ENCODE measurements at regions not wholly inside any gene's neighbourhood (a gene's known extent, or its start where the extent isn't known, plus 50 kb on each side); places are given as distances from the start of the nearest gene placed in this dataset.

- DNase-seq (ENCODE audit: low spot score in 2 of 2), result no peak
- WGBS, 2 donors, result 77 to 97% methylated on average over 3 of the region's 3 CpGs
- intact Hi-C loops (cut with DNase I; ENCODE audit: low total_unique reads), result no loop called here
- TF ChIP-seq, protein P1, sequence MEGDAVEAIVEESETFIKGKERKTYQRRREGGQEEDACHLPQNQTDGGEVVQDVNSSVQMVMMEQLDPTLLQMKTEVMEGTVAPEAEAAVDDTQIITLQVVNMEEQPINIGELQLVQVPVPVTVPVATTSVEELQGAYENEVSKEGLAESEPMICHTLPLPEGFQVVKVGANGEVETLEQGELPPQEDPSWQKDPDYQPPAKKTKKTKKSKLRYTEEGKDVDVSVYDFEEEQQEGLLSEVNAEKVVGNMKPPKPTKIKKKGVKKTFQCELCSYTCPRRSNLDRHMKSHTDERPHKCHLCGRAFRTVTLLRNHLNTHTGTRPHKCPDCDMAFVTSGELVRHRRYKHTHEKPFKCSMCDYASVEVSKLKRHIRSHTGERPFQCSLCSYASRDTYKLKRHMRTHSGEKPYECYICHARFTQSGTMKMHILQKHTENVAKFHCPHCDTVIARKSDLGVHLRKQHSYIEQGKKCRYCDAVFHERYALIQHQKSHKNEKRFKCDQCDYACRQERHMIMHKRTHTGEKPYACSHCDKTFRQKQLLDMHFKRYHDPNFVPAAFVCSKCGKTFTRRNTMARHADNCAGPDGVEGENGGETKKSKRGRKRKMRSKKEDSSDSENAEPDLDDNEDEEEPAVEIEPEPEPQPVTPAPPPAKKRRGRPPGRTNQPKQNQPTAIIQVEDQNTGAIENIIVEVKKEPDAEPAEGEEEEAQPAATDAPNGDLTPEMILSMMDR (IDR thresholded peaks at IDR 0.05), result no peak
- no peak for TF ChIP-seq POLR2A (IDR thresholded peaks at IDR 0.05)
- no peak overlapping the region for H3K4me3 ChIP-seq (ENCODE audit: low read depth, poor library complexity, severe bottlenecking)
These were observed 85.2 kb upstream of the ARHGAP20 start for GRCh38 chr11:110797453-110797852.

- H3K4me3 ChIP-seq (ENCODE audit: low read depth, poor library complexity, severe bottlenecking), result no peak overlapping the region
- WGBS, 2 donors, result 83 to 85% methylated on average over 1 of the region's 1 CpG
- TF ChIP-seq POLR2A (IDR thresholded peaks at IDR 0.05), result no peak
- TF ChIP-seq, protein P1 (IDR thresholded peaks at IDR 0.05), result no peak
- intact Hi-C loops (cut with DNase I; ENCODE audit: low total_unique reads), result no loop called here
- no peak for DNase-seq (ENCODE audit: low spot score in 2 of 2)
These were observed 82.9 kb upstream of the ARHGAP20 start for GRCh38 chr11:110795112-110795624.

- TF ChIP-seq POLR2A (IDR thresholded peaks at IDR 0.05), result no peak
- TF ChIP-seq, protein P1 (IDR thresholded peaks at IDR 0.05), result no peak
- no peak overlapping the region for H3K4me3 ChIP-seq (ENCODE audit: low read depth, poor library complexity, severe bottlenecking)
- 71 to 72% methylated on average over 4 of the region's 4 CpGs for WGBS, 2 donors
- intact Hi-C loops (cut with DNase I; ENCODE audit: low total_unique reads), result no loop called here
- DNase-seq (ENCODE audit: low spot score in 2 of 2), result no peak
These were observed 81.3 kb upstream of the ARHGAP20 start for GRCh38 chr11:110793556-110793955.

- no peak for TF ChIP-seq POLR2A (IDR thresholded peaks at IDR 0.05)
- TF ChIP-seq, protein P1 (IDR thresholded peaks at IDR 0.05), result no peak
- DNase-seq (ENCODE audit: low spot score in 2 of 2), result no peak
- WGBS, 2 donors, result 59 to 62% methylated on average over 1 of the region's 1 CpG
- intact Hi-C loops (cut with DNase I; ENCODE audit: low total_unique reads), result no loop called here
- no peak overlapping the region for H3K4me3 ChIP-seq (ENCODE audit: low read depth, poor library complexity, severe bottlenecking)
These were observed 79.4 kb upstream of the ARHGAP20 start for GRCh38 chr11:110791621-110792020.

DNA sequence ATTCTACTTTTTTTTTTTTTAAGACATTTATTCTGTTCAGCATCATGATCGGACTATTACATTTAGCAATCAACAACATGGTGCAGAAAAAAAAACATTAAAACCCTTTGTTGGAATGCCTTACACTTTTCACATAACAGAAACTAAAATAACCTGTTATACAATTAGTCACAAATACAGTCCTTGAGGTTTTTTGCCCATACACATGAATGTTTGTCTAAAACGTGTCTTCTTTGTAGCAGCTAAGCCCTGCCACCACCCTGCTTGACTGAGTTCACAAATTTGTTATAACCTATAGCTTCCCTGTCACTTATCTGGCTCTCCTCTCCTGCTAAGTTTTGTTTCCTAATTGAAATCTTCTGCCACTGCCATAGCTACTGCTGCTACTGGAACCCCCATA lies 75.4 kb upstream of the ARHGAP20 start:
- no peak overlapping the region for H3K4me3 ChIP-seq (ENCODE audit: low read depth, poor library complexity, severe bottlenecking)
- TF ChIP-seq, protein P1 (IDR thresholded peaks at IDR 0.05), result no peak
- TF ChIP-seq POLR2A (IDR thresholded peaks at IDR 0.05), result no peak
- DNase-seq (ENCODE audit: low spot score in 2 of 2), result no peak
- intact Hi-C loops (cut with DNase I; ENCODE audit: low total_unique reads), result no loop called here
- WGBS, 2 donors, result 56 to 59% methylated on average over 2 of the region's 2 CpGs

DNA sequence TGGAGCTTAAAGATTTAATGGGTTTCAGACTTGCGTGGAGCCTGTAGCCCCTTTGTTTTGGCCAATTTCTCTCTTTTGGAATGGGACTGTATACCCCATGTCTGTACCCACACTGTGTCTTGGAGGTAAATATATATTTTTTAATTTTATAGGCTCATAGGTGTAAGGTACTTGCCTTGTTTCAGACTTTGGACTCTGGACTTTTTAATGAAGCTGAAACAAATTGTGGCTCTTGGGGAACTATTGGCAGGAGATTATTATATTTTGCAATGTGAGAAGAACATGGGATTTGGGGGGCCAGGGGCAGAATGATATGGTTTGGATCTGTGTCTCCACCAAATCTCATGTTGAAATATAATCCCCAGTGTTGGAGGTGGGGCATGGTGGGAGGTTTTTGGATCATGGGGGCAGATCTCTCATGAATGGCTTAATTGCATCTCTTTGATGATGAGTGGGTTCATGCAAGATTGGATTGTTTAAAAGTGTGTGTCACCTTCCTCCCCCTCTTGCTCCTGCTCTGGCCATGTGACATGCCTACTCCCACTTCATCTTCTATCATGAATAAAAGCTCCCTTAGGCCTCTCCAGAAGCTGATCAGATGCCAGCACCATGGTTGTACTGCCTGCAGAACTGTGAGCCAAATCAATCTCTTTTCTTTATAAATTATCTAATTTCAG lies 74.1 kb upstream of the ARHGAP20 start:
- no peak overlapping the region for H3K4me3 ChIP-seq (ENCODE audit: low read depth, poor library complexity, severe bottlenecking)
- DNase-seq (ENCODE audit: low spot score in 2 of 2), result no peak
- TF ChIP-seq POLR2A (IDR thresholded peaks at IDR 0.05), result no peak
- 92 to 97% methylated on average over 1 of the region's 1 CpG for WGBS, 2 donors
- intact Hi-C loops (cut with DNase I; ENCODE audit: low total_unique reads), result no loop called here

All from lower leg skin (tissue), 4 donors.